IPS-NIHi11 (cell line): ENCODE measurements at regions not wholly inside any gene's neighbourhood (a gene's known extent, or its start where the extent isn't known, plus 50 kb on each side); places are given as distances from the start of the nearest gene placed in this dataset.

ENCODE experiments used
- DNase-seq: peaks from one replicate; pipeline ENCODE4 v3.0.0; 2012; ENCODE audit warnings: mixed read lengths, low spot score

- no peak for DNase-seq
Measured at GRCh38 chr4:182969651-182970279, 52.6 kb upstream of the DCTD start.

GRCh38 chr4:182968917-182969650 lies 51.9 kb upstream of the DCTD start:
- peak; percentile 10 for DNase-seq

- no peak for DNase-seq
Measured at GRCh38 chr4:182967403-182967802, 50.2 kb upstream of the DCTD start.
